Right ventricle myocardium inferior (tissue), 1 donor: ENCODE measurements at regions not wholly inside any gene's neighbourhood (a gene's known extent, or its start where the extent isn't known, plus 50 kb on each side); places are given as distances from the start of the nearest gene placed in this dataset.

Experiments used
- ATAC-seq: fragments of 200-7000 bp; cut with Tn5 transposase; one replicate; pipeline ENCODE4 v1.9.1; 2020; ENCODE audit warnings: mild to moderate bottlenecking, moderate library complexity
- DNase-seq: peaks from one replicate; pipeline ENCODE4 v3.0.0; 2021; ENCODE audit errors: missing footprints
- intact Hi-C: fragments of 100-400 bp; cut with DNase I; formaldehyde crosslinking; loops from one replicate; pipeline ENCODE4 v1.11.0; 2022
- donor health status: DM: no; HTN: yes; CAD: no; lungs with severe emphysema.

DNA sequence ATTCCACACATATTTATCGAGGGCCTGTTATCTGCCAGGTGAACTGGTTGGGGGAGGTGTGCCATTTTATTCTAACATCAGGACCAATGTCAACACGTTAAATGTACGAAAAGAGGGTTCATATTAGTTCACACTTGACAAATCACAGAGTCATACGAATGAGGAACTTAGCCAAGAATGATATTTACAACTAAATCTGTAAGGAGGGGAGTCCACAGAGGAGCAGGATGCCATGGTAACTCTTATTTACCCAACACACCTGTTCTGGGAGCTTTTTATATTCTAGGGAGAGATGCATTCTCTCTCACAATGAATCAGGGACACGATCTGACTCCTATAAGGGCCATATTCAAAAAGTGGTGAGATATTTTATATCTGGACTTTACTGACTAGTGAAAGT lies 144.1 kb downstream of the CDC42EP3 start:
- intact Hi-C loops: no loop called here
- DNase-seq: no peak
- ATAC-seq: no peak

DNA sequence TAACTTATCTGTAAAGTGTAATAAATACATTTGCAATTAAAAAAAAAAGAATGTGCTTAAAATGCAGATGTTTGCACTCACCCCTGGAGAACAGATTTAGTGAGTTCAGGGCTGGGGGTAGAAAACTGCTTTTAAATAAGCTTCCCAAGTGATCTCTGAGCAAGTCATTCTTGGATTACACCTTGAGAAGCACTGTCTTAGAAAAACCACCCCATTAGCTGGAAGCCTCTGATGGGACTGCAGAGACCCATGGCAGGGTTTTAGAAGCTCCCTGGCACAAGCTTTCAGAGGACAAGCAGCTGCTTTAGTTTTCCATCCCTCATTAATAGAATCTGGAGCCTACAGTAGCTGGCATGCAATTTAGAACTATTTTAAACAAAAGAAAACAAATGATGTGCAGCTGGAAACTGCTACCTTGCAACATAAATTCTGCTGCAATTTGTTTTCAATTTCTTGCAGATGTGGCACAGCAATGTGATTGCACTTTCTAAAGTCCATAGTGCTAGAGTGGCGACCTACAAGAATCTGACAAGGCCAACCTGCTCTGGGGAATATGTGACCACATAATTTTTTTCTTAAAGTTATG lies 141.5 kb downstream of the CDC42EP3 start:
- intact Hi-C loops: no loop called here
- ATAC-seq (no peak), DNase-seq (no peak)

DNA sequence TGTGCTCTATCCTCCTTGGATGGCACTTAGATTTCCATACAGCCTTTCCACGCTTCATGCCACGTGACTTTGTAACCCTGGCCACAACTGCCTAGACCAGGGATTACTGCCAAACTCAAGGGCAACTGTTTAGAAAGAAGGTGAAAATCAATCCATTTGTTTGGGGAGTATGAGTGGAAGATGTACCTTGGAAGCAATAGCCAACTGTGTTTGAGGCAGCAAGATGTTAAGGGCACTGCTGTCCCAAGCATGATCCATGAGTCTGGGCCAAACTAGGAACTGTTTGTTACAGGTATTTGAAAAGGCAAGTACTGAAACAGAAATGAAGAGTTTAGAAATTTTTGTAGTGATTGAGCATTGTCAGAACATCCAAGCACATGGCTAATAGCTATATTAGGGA lies 138.9 kb downstream of the CDC42EP3 start:
- DNase-seq: no peak
- no peak for ATAC-seq
- intact Hi-C loops: no loop called here

DNA sequence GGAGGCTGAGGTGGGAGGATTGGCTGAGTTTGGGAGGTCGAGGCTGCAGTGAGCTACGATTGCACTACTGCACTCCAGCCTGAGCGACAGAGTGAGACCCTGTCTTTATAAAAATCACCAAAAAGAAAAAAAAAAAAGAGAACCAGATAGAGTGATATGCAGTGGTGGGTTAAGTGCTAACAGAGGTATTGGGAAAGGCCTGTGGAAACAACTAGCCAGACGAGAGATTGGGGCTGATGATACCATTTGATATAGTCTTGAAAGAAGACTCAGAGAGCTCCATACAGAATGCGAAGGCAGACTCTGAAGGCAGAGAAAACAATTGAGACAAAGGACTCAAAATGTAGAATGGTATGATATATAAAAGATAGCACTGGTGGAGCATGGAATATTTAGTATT lies 134.1 kb downstream of the CDC42EP3 start:
- intact Hi-C loops: loop anchor here (2.0 to 5.0 kb wide), 3 partner anchors 115 to 295 kb away; no protein-coding TSS in a partner anchor

DNA sequence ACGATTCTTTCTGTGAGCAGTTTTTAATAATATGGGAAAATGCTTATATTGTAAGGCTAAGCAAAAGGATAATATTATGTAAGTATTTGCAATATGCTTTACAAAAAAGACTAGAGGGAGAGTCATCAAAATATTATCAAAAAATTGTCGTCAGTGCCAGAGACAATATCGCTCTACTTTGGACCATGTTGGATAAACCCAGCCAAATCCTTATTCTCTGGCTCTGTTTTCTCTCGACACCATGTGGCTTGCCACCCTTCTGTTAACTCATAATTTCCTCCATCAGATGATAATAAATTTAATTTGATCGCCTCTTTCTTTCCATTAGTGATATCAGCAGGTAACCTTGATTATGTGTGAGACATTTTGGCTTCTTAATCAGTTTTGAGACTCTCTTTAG lies 129.9 kb downstream of the CDC42EP3 start:
- ATAC-seq (no peak), DNase-seq (no peak)
- intact Hi-C loops: no loop called here

More for the DNA sequence above, 134.1 kb downstream of the CDC42EP3 start:
- ATAC-seq (no peak), DNase-seq (no peak)

DNA sequence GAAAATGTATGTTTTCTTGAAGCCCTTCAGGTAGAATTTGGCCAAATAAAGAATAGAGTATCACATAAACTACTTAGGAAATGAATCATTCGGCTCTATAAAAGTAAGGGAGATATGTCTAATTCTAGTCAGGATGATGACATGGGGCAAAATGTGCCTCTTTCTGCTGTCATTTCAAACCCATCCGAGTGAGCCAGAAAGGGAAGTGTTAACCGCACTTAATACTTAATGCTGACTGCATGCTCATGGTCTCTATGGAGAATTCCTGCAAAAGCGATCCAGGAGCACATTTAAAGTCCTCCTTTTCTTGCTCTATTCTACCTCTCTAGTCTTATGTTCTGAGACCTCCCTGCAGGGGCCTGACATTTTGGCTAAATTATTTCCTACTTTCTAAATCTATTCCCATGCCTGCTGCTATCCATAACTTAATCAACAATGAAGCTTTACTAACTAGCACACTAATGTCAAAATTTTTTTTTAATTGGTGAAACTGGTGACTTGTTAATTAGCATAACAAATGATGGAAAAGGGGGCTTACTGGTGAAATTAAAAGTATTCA lies 127.4 kb downstream of the CDC42EP3 start:
- intact Hi-C loops: no loop called here
- no peak for DNase-seq
- no peak for ATAC-seq

DNA sequence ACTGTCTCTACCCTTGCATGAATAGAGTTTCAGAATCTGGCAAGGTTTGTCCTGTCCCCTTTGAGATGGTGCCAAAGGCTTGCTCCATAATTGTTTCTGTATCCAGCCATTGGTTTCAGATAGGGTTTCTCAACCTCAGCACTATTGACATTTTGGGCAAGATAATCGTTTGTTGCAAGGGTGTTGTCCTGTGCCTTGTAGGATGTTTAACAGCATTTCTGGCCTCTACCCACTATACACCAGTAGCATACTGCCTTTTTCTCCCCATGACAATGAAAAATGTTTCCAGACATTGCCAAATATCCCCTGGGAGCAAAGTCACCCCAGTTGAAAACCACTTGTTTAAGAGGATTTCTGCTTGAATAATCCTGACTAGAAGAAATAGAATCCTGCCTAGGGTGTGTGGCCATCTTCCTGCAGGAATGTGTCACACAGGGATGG lies 126.8 kb downstream of the CDC42EP3 start:
- intact Hi-C loops: no loop called here
- DNase-seq: no peak
- ATAC-seq: no peak

DNA sequence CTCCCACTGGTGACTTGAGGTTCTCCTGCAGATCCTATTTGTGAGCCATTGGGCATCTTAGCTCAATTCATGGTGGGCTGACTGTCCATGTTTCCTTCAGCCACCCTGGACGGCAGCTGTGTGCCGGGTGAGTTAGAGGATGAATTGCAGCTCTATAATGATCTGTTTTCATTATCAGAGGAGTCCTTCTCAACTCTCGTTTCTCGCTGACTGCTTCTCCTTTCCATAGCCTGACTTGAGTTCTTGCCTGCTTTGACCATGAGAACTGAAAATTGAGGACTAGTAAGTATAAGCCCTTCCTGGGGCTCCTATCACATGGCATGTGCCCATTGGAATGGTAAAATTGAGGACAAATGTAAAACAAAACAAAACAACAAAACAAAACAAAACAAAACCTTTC lies 121.8 kb downstream of the CDC42EP3 start:
- DNase-seq (no peak), ATAC-seq (no peak)
- intact Hi-C loops: no loop called here

DNA sequence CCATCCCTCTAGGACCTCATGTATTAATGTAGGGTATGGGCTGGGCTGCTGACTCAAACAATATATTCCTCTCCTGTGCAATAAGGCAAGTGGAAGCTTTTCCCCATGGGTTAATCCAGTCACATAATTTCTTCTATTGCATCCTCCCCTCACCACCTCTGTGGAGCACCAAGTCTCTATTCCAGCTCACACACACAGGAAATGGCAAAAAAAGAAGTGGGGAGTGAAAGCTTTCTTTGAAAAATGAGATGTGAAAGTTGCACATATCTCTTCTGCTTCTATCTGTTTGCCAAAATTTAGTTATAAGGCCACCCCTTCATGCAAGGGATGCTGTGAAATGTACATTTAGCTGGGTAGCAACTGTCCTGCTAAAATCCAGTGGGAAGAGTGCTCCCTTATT lies 121.3 kb downstream of the CDC42EP3 start:
- DNase-seq: no peak
- intact Hi-C loops: no loop called here

DNA sequence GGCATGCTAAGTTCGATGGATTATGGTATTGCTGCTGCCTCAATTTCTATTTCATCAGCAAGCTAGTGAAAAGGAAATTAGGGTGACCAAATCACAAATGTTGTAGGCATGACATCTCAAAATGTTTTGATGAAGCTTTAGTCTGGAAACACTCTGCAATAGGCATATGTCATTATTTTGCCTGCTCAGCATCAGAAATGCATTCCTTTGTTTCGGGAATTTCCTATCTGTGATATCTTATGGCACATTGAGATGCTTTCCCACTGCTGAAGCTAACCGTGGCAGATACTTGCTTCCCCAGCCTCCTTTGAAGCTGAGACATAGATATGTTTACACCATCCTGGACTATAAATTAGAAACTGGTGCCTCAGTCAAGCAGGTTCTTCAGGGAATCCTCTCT lies 119.7 kb downstream of the CDC42EP3 start:
- intact Hi-C loops: no loop called here
- no peak for ATAC-seq
- DNase-seq: no peak

More for the DNA sequence above, 121.3 kb downstream of the CDC42EP3 start:
- ATAC-seq: no peak

DNA sequence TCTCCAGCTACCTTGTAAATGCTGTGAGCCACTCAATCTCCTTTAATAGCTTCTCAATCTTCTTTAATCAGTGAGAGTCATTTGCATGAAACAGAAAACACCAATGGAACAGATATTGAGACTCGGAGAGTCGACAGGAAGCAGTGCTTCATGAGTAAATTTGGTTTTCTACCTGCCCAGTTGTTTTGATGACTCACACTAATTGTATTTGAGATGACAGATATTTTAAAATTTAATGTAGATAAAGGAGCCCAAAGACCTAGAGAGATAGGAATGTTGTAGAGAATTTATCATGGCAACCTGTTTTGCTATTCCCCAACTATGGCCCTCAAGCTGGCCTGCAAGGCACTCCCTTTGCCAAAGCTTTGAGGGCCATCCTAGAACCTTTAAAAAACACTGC lies 119.1 kb downstream of the CDC42EP3 start:
- no peak for ATAC-seq
- intact Hi-C loops: no loop called here
- no peak for DNase-seq

DNA sequence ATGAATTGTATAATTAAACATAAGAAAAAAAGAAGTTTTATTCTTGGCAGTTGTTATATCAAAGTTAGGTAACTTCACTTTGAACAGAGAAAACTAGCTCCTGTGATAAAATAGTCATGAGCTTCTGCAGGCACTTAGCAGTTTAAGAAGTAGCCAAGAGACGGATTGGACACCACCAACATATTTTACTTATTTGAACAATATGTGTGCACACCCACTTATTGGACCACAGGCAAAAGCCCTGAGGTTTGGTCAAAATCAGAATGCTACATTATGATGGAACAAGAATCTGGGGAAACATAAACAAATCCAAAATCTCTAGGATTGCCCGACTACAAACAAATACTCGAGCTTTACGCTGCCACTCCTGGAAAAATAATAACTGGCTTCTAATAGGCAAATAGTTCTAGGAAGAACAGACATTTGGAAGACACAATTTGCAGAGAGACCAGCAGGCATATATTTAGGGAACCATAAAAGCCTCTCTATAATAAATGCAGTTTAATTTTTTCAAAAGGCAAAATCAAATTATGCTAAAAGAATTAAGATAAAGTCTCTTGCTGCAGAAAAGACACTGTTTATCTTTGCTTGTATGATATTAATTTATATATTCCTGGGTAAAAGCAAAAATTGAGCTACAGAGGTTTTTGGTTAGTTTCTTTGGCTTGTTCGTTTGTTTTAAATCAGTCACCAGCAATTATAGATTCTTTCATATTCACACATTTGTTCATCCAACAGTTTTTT lies 117.9 kb downstream of the CDC42EP3 start:
- ATAC-seq: no peak
- no peak for DNase-seq

DNA sequence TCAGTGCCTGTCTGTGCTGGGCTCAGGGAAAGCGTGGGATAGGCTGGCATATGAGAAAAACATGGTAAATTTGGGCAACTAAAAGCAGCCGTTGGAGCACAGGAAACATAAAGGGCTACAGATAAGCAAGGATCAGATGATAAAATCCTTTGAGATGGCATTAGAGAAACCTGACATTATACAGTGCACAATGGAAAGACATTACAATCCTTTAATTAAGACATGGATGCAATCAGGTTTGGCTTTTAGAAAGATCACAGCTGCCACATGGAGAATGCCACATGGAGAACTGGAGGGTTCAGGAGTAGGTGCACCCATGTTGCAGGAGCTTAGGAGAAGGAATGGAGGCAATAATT lies 117.3 kb downstream of the CDC42EP3 start:
- no peak for ATAC-seq
- DNase-seq: no peak
- intact Hi-C loops: no loop called here

More for the DNA sequence above, 117.9 kb downstream of the CDC42EP3 start:
- intact Hi-C loops: no loop called here

DNA sequence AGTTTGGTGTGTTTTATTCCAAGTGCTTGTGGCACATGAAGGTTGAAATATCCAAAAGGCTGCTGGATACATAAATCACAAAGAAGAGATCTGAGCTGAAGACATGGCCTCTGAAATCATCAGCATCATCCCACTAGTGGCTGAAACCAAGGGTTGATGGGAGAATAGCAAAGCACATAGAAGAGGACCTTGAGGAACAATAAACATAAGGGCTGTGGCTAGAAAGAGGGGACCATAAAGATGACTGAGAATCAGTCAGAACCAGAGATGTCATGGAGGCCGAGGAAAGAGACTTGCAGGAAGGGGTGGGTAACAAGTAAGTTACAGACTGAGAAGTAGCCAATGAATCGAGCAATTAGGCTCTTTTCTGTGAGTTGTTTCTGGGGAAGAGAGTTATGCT lies 116.8 kb downstream of the CDC42EP3 start:
- no peak for DNase-seq
- ATAC-seq: no peak
- intact Hi-C loops: no loop called here

DNA sequence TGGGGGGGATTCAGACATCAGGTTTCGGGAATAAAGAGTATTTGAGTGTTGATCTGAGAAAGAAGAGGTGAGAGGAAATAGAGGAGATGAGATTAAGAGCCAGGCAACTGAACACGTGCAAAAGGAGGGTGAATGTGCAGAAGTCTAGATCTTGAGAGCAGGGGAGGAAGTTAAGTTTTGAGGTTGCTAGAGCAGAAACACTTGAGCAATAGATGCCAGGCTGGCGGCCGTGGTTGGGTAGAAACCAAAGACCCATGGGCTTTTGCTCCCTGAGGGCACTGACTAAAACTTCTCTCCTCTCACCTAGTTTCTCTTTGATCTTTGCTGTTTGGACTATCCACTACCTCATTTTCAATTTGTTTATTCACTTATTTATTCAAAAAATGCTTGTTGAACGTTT lies 116.0 kb downstream of the CDC42EP3 start:
- DNase-seq (peak; percentile 72), ATAC-seq (no peak)
- intact Hi-C loops: no loop called here

DNA sequence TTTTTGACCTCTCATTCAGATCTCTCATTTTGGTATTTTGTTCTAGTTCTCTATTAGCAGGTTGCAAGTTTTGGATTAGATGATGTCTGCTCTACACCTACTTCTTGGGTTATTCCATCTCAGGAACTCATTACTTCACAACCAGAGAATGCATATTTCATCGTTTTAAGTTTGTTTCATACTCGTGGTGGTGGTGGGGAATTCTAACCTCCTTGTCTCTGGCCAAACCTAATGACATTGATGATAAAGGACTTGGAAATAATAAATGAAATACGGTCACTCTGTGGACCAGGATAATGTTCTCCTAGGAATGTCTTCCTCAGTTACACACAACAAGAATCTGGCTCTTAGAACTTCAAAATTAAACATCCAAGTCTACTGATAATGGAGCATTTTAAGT lies 115.2 kb downstream of the CDC42EP3 start:
- no peak for ATAC-seq
- no peak for DNase-seq
- intact Hi-C loops: no loop called here

DNA sequence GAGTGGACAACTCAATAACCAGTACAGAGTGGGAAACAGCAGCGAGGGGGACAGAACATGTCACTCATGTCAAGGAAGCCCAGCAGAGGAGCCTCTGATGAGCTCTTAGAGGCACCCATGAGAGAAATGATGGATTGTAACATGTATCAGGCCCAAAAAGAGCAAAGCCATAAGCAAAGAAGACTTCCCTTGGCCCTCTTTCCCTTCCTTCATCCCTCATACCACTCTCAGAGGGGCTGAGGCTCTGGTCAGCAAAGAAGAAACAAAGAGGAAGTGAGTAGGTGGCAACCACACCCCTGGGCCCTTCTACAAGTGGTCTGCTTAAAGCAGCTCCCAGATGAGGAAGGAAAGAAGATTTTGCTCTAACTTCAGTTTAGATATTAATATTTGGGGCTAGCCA lies 112.8 kb downstream of the CDC42EP3 start:
- ATAC-seq (peak; percentile 73), DNase-seq (no peak)
- intact Hi-C loops: no loop called here

DNA sequence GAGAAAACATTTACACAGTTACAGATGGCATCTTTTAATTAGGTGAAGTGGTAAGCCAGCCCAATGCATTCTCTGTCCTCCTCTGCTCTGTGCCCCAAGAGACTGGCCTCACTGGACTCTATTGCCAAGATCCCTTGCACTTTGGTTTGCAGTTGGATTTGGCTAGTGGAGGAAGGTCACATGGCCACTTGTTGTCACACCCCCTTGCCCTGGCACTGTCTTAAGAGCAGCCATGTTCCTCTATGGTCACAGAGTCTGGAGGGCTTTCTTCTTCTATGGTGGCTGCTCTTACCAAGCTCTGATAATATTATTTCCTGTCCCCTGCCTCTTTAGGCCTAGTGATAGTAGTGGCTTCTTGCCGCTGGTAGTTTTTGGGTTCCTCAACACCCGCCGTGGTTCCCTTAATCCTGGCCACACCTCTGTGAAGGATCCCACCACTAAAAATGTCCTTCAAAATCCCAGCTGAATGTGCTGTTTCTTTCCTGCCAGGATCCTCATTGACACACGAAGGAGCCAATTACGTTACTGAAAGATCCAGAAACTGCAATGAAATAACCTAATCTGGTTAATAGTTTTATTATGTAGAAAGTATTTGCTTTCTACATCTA lies 111.1 kb downstream of the CDC42EP3 start:
- no peak for DNase-seq
- ATAC-seq: no peak
- intact Hi-C loops: no loop called here

DNA sequence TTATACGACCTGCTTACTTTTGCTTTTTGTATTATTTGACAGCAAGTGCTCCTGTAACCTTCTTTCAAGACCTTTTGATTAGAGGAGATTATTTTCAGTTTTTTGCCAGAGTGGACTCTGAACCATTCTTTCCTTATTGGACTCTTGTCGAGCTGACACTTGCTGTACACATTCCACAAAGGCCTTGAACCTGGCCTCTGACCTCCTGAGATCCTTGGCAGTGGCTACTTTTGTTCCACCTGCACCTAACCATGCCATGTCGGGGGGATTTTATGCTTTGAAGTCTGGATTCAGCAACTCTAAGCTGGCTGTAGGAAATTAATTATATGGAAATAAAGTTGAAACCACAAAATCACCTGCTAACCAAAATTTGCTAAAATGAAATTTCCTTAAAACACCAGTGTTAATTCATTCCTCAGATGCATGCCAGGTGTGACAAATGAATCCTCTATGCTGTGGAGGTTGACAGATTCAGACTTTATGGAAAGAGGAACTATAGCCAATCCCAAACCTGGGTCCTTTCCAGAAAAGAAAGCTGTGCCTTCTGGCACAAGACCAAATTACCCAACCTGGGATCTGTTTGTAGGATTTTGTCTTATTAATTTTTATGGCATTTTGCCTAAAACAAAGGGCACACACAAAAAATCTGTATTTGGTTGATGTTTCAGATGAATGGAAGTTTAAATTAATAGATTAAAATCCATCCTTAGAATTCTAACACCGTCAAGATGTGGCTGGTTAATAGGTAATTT lies 110.4 kb downstream of the CDC42EP3 start:
- ATAC-seq (no peak), DNase-seq (no peak)
- intact Hi-C loops: no loop called here
